Uterus (tissue), 3 donors: ENCODE measurements at regions not wholly inside any gene's neighbourhood (a gene's known extent, or its start where the extent isn't known, plus 50 kb on each side); places are given as distances from the start of the nearest gene placed in this dataset.

ENCODE experiments used
- DNase-seq, 2 donors: peaks; one replicate each; pipeline ENCODE4 v3.0.0-alpha.2; 2019 to 2020
- H3K27ac ChIP-seq, 2 donors: fragments of 200-600 bp; sonication (generic); 1 replicate in 1 of 2; 2 replicates in 1 of 2; pipeline ENCODE4 v1.5.1; 2016 to 2018
- H3K27me3 ChIP-seq, 2 donors: fragments of 200-600 bp; sonication (generic); one replicate each; pipeline ENCODE4 v1.5.1; 2018 to 2019; ENCODE audit warnings: control low read depth in 1 of 2
- H3K36me3 ChIP-seq, 2 donors: fragments of 200-600 bp; sonication (generic); one replicate each; pipeline ENCODE4 v1.5.1; 2019; ENCODE audit warnings: control low read depth in 1 of 2
- H3K4me1 ChIP-seq, 2 donors: fragments of 200-600 bp; sonication (generic); one replicate each; pipeline ENCODE4 v1.5.1; 2018 to 2019; ENCODE audit warnings: control low read depth in 1 of 2
- H3K4me3 ChIP-seq, 2 donors: fragments of 200-600 bp; sonication (generic); 1 replicate in 1 of 2; 2 replicates in 1 of 2; pipeline ENCODE4 v1.5.1; 2018 to 2019; ENCODE audit warnings: mild to moderate bottlenecking in 1 of 2
- H3K9me3 ChIP-seq, 2 donors: fragments of 200-600 bp; sonication (generic); one replicate each; pipeline ENCODE4 v1.5.1; 2019; ENCODE audit warnings: control low read depth in 1 of 2
- CTCF ChIP-seq, 4 experiments: fragments of 200-600 bp in 2 of 4; fragments of 450-650 bp in 2 of 4; sonication (generic) in 2 of 4; IDR thresholded peaks; one replicate each; pipeline ENCODE4 v1.5.1; 2016 to 2019; ENCODE audit warnings: antibody characterized with exemption in 4 of 4, mild to moderate bottlenecking in 2 of 4, moderate library complexity in 1 of 4
- POLR2A ChIP-seq, 2 donors: fragments of 450-650 bp; IDR thresholded peaks; one replicate each; pipeline ENCODE4 v1.6.1; 2016; ENCODE audit warnings: antibody characterized with exemption in 2 of 2, mild to moderate bottlenecking in 1 of 2, moderate library complexity in 1 of 2
- intact Hi-C: fragments of 100-400 bp; cut with DNase I; formaldehyde crosslinking; loops from one replicate; pipeline ENCODE4 v1.15.1; 2023; ENCODE audit warnings: low total_unique reads
- donor health status: DM: yes; HTN: yes; CAD: no.

GRCh38 chr19:56971230-56971629, 130.7 kb upstream of the PEG3 start:
- no peak for TF ChIP-seq CTCF (IDR thresholded peaks at IDR 0.05)
- TF ChIP-seq POLR2A (IDR thresholded peaks at IDR 0.05), result no peak
- H3K36me3 ChIP-seq, result no peaks in the 10 kb centered on the region
- no peaks in the 10 kb centered on the region for H3K9me3 ChIP-seq
- no peak overlapping the region for H3K4me3 ChIP-seq
- no peak for DNase-seq
- intact Hi-C loops, result no loop called here
- peak overlapping the region in 1 of 2 donors; percentile 62 for H3K27ac ChIP-seq
- H3K27me3 ChIP-seq, result no peaks in the 10 kb centered on the region
- H3K4me1 ChIP-seq, result peaks cover 8 to 13% of the 10 kb centered on the region in 2 donors

GRCh38 chr19:56972291-56972841, 131.8 kb upstream of the PEG3 start:
- Histone ChIP-seq H3K27me3 (no peaks in the 10 kb centered on the region), H3K36me3 (no peaks in the 10 kb centered on the region), H3K27ac (peak overlapping the region; percentile 13 to 62), H3K4me3 (no peak overlapping the region), H3K4me1 (peaks cover 6 to 9% of the 10 kb centered on the region in 2 donors), H3K9me3 (no peaks in the 10 kb centered on the region)
- intact Hi-C loops, result no loop called here
- TF ChIP-seq CTCF (IDR thresholded peaks at IDR 0.05), result peak in 2 of 4 experiments; percentile 4 to 13
- no peak for TF ChIP-seq POLR2A (IDR thresholded peaks at IDR 0.05)
- peak; percentile 35 to 62 for DNase-seq

GRCh38 chr19:56973713-56974555, 133.4 kb upstream of the PEG3 start:
- peaks cover under 1 to 9% of the 10 kb centered on the region in 2 donors for H3K4me1 ChIP-seq
- DNase-seq, result no peak
- intact Hi-C loops, result no loop called here
- H3K9me3 ChIP-seq, result no peaks in the 10 kb centered on the region
- H3K4me3 ChIP-seq, result no peak overlapping the region
- TF ChIP-seq CTCF (IDR thresholded peaks at IDR 0.05) (no peak), POLR2A (IDR thresholded peaks at IDR 0.05) (no peak)
- H3K27ac ChIP-seq, result no peak overlapping the region
- H3K27me3 ChIP-seq, result no peaks in the 10 kb centered on the region
- no peaks in the 10 kb centered on the region for H3K36me3 ChIP-seq

- DNase-seq, result no peak
- no peak overlapping the region for H3K4me3 ChIP-seq
- H3K4me1 ChIP-seq, result peaks cover 4 to 9% of the 10 kb centered on the region in 2 donors
- no peak overlapping the region for H3K27ac ChIP-seq
- H3K36me3 ChIP-seq, result no peaks in the 10 kb centered on the region
- no peaks in the 10 kb centered on the region for H3K9me3 ChIP-seq
- intact Hi-C loops, result no loop called here
- H3K27me3 ChIP-seq, result no peaks in the 10 kb centered on the region
- no peak for TF ChIP-seq POLR2A (IDR thresholded peaks at IDR 0.05)
- no peak for TF ChIP-seq CTCF (IDR thresholded peaks at IDR 0.05)
Measured at GRCh38 chr19:56974556-56975207, 134.2 kb upstream of the PEG3 start.

- Histone ChIP-seq H3K27ac (no peak overlapping the region), H3K27me3 (no peaks in the 10 kb centered on the region), H3K4me3 (no peak overlapping the region), H3K4me1 (peaks cover 6 to 8% of the 10 kb centered on the region in 2 donors), H3K36me3 (no peaks in the 10 kb centered on the region), H3K9me3 (no peaks in the 10 kb centered on the region)
- no peak for DNase-seq
- intact Hi-C loops, result no loop called here
- TF ChIP-seq CTCF (IDR thresholded peaks at IDR 0.05) (no peak), POLR2A (IDR thresholded peaks at IDR 0.05) (no peak)
Measured at GRCh38 chr19:56976300-56976699, 135.8 kb upstream of the PEG3 start.
